ENCODE measurements at regions not wholly inside any gene's neighbourhood (a gene's known extent, or its start where the extent isn't known, plus 50 kb on each side); places are given as distances from the start of the nearest gene placed in this dataset.

- TF ChIP-seq EZH2phosphoT487 (conservative IDR thresholded peaks at IDR 0.05; ENCODE audit: low read length) (no peak), CTCF (IDR thresholded peaks at IDR 0.05; ENCODE audit: insufficient read depth, low read length, poor library complexity, severe bottlenecking) (no peak)
These were observed 662.5 kb upstream of the SOX9 start for GRCh38 chr17:71458322-71458721.
